Panc1 (cell line): ENCODE measurements at regions not wholly inside any gene's neighbourhood (a gene's known extent, or its start where the extent isn't known, plus 50 kb on each side); places are given as distances from the start of the nearest gene placed in this dataset.

Experiments
- ATAC-seq: fragments of 200-7000 bp; cut with Tn5 transposase; 2 replicates; pipeline ENCODE4 v1.9.1; 2020; ENCODE audit warnings: mild to moderate bottlenecking, moderate library complexity
- BruUV-seq: library from RNA; stranded (reverse); fragments of 400-500 nt; replicated peaks from 2 replicates; lab custom pipeline; 2021; lab: Mats Ljungman, UMichigan
- CTCF ChIA-PET: fragments of 300-600 bp; sonication (Branson Sonifier 250); formaldehyde crosslinking; loops from one replicate; lab custom pipeline; 2022; ENCODE audit warnings: antibody characterized with exemption; lab: Charles Lee
- POLR2A ChIA-PET: fragments of 300-600 bp; sonication (Branson Sonifier 250); formaldehyde crosslinking; loops from one replicate; lab custom pipeline; 2022; ENCODE audit warnings: antibody characterized with exemption; lab: Charles Lee
- DNase-seq: peaks from one replicate; pipeline ENCODE4 v3.0.0-alpha.2; 2010; ENCODE audit warnings: low read depth, low spot score
- H3K27ac ChIP-seq: 2 replicates; pipeline ENCODE4 v1.5.1; 2011; ENCODE audit warnings: mild to moderate bottlenecking, low read length, inconsistent platforms
- H3K27me3 ChIP-seq: fragments of 200-500 bp; sonication (Bioruptor generic); 2 replicates; pipeline ENCODE4 v1.6.0; 2014; ENCODE audit warnings: low read length, inconsistent platforms; ENCODE audit not compliant: control insufficient read depth, insufficient read depth
- H3K36me3 ChIP-seq: fragments of 200-500 bp; sonication (Bioruptor generic); 2 replicates; pipeline ENCODE4 v1.5.1; 2014; ENCODE audit warnings: inconsistent platforms, mild to moderate bottlenecking, low read length, moderate library complexity; ENCODE audit not compliant: control insufficient read depth, insufficient read depth
- H3K4me1 ChIP-seq: 2 replicates; pipeline ENCODE4 v1.5.1; 2011; ENCODE audit warnings: inconsistent platforms, mild to moderate bottlenecking, low read length, moderate library complexity; ENCODE audit not compliant: control insufficient read depth, insufficient read depth
- H3K4me3 ChIP-seq, 2 experiments: 2 replicates each; pipeline ENCODE4 v1.5.1; 2011 to 2012; ENCODE audit warnings: low read depth in 2 of 2, low read length in 2 of 2, mild to moderate bottlenecking in 2 of 2, inconsistent platforms in 1 of 2, moderate library complexity in 1 of 2
- H3K9me3 ChIP-seq: fragments of 200-500 bp; sonication (Bioruptor generic); 2 replicates; pipeline ENCODE4 v1.5.1; 2014; ENCODE audit warnings: low read depth, mild to moderate bottlenecking, inconsistent platforms, low read length, moderate library complexity; ENCODE audit not compliant: control insufficient read depth, insufficient read depth
- CTCF ChIP-seq: fragments of 450-650 bp; IDR thresholded peaks from 2 replicates; pipeline ENCODE4 v1.5.1; 2017; ENCODE audit warnings: mild to moderate bottlenecking
- POLR2AphosphoS5 ChIP-seq: IDR thresholded peaks from 2 replicates; pipeline ENCODE4 v1.6.1; 2012; ENCODE audit warnings: mild to moderate bottlenecking, low read depth, low read length, moderate library complexity
- REST ChIP-seq, 2 experiments: IDR thresholded peaks; 2 replicates each; pipeline ENCODE4 v1.6.1; 2011 to 2012; ENCODE audit warnings: low read depth in 2 of 2, control low read depth in 1 of 2, low read length in 1 of 2, mild to moderate bottlenecking in 1 of 2, moderate library complexity in 1 of 2; ENCODE audit not compliant: insufficient read depth in 1 of 2
- SIN3A ChIP-seq: IDR thresholded peaks from 2 replicates; pipeline ENCODE4 v1.6.1; 2012; ENCODE audit warnings: low read depth, mild to moderate bottlenecking, low read length, moderate library complexity, borderline replicate concordance; ENCODE audit not compliant: insufficient read depth
- TCF7L2 ChIP-seq: IDR thresholded peaks from 2 replicates; pipeline ENCODE4 v1.6.1; 2011; ENCODE audit warnings: mild to moderate bottlenecking, low read depth, low read length, inconsistent platforms
- in situ Hi-C: cut with HindIII; loops from 2 replicates; pipeline ENCODE4 v1.10.0; 2016; ENCODE audit warnings: low sequenced_read_pairs, low pct_unique_long_range_greater_than_20kb
- intact Hi-C: fragments of 100-400 bp; cut with micrococcal nuclease; formaldehyde crosslinking; loops from one replicate; pipeline ENCODE4 v1.10.0; 2022; ENCODE audit not compliant: unreplicated experiment

- Histone ChIP-seq H3K4me1 (no peaks in the 10 kb centered on the region), H3K9me3 (no peaks in the 10 kb centered on the region), H3K36me3 (no peaks in the 10 kb centered on the region), H3K27me3 (no peaks in the 10 kb centered on the region; the same call in 1 of the 2 replicates), H3K27ac (no peak overlapping the region), H3K4me3 (no peak overlapping the region)
- no peak for TF ChIP-seq CTCF
- in situ Hi-C loops (no loop called here), intact Hi-C loops (no loop called here)
- no TSS peak for BruUV-seq
- CTCF ChIA-PET, result no interaction called here
- POLR2A ChIA-PET, result no interaction called here
- DNase-seq (no peak), ATAC-seq (no peak)
Observed at GRCh38 chr2:203586696-203587095, 51.6 kb upstream of the RAPH1 start.

- TF ChIP-seq POLR2AphosphoS5 (no peak), REST (IDR thresholded peaks at IDR 0.05; ENCODE audit: insufficient read depth in 1 of 2, low read depth in 2 of 2, low read length in 1 of 2) (no peak), TCF7L2 (no peak), SIN3A (no peak), CTCF (no peak)
- BruUV-seq, result no TSS peak
- ATAC-seq, result no peak
- in situ Hi-C loops, result no loop called here
- H3K36me3 ChIP-seq, result no peaks in the 10 kb centered on the region
- ChIA-PET CTCF (no interaction called here), POLR2A (no interaction called here)
- no peak overlapping the region for H3K4me3 ChIP-seq
- H3K9me3 ChIP-seq, result no peaks in the 10 kb centered on the region
- H3K4me1 ChIP-seq, result no peaks in the 10 kb centered on the region
- intact Hi-C loops, result no loop called here
- no peak overlapping the region for H3K27ac ChIP-seq
- DNase-seq, result no peak
- no peaks in the 10 kb centered on the region; the same call in 1 of the 2 replicates for H3K27me3 ChIP-seq
Observed at GRCh38 chr2:203590496-203590895, 55.4 kb upstream of the RAPH1 start.

GRCh38 chr2:203591642-203592041 is 56.5 kb upstream of the RAPH1 start:
- CTCF ChIA-PET, result no interaction called here
- Histone ChIP-seq H3K4me1 (no peaks in the 10 kb centered on the region), H3K27ac (no peak overlapping the region), H3K9me3 (no peaks in the 10 kb centered on the region), H3K36me3 (no peaks in the 10 kb centered on the region), H3K27me3 (no peaks in the 10 kb centered on the region; the same call in 1 of the 2 replicates), H3K4me3 (no peak overlapping the region)
- no peak for TF ChIP-seq CTCF
- TF ChIP-seq POLR2AphosphoS5, result no peak
- intact Hi-C loops (no loop called here), in situ Hi-C loops (no loop called here)
- DNase-seq, result no peak
- POLR2A ChIA-PET, result no interaction called here
- no peak for ATAC-seq
- BruUV-seq, result no TSS peak
